ENCODE measurements at regions not wholly inside any gene's neighbourhood (a gene's known extent, or its start where the extent isn't known, plus 50 kb on each side); places are given as distances from the start of the nearest gene placed in this dataset.
A peak's percentile ranks its signal among the peaks of the same experiment; 100 is the strongest.

GRCh38 chr3:104102386-104102785 is 1264.3 kb upstream of the ALCAM start:
- peak; percentile 66 for TF ChIP-seq CTCF (IDR thresholded peaks at IDR 0.05; ENCODE audit: insufficient read depth, low read length)
- H3K4me3 ChIP-seq (ENCODE audit: low read depth, low read length), result no peak overlapping the region
- DNase-seq (ENCODE audit: low read depth), result peak; percentile 63

- DNase-seq (ENCODE audit: low read depth), result no peak
- H3K4me3 ChIP-seq (ENCODE audit: low read depth, low read length), result no peak overlapping the region
- no peak for TF ChIP-seq CTCF (IDR thresholded peaks at IDR 0.05; ENCODE audit: insufficient read depth, low read length)
Observed at GRCh38 chr3:104106276-104106675, 1260.4 kb upstream of the ALCAM start.

- DNase-seq (ENCODE audit: low read depth), result no peak
- H3K4me3 ChIP-seq (ENCODE audit: low read depth, low read length), result no peak overlapping the region
- TF ChIP-seq CTCF (IDR thresholded peaks at IDR 0.05; ENCODE audit: insufficient read depth, low read length), result no peak
Observed at GRCh38 chr3:104108522-104108921, 1258.2 kb upstream of the ALCAM start.

- no peak for TF ChIP-seq CTCF (IDR thresholded peaks at IDR 0.05; ENCODE audit: insufficient read depth, low read length)
- DNase-seq (ENCODE audit: low read depth), result no peak
- H3K4me3 ChIP-seq (ENCODE audit: low read depth, low read length), result no peak overlapping the region
Observed at GRCh38 chr3:104126463-104126862, 1240.2 kb upstream of the ALCAM start.

- DNase-seq (ENCODE audit: low read depth), result no peak
Observed at GRCh38 chr3:104126864-104127553, 1239.7 kb upstream of the ALCAM start.

GRCh38 chr3:104127830-104128229 is 1238.9 kb upstream of the ALCAM start:
- H3K4me3 ChIP-seq (ENCODE audit: low read depth, low read length), result no peak overlapping the region
- TF ChIP-seq CTCF (IDR thresholded peaks at IDR 0.05; ENCODE audit: insufficient read depth, low read length), result no peak
- no peak for DNase-seq (ENCODE audit: low read depth)

More at GRCh38 chr3:104126864-104127553, 1239.7 kb upstream of the ALCAM start:
- no peak overlapping the region for H3K4me3 ChIP-seq (ENCODE audit: low read depth, low read length)
- no peak for TF ChIP-seq CTCF (IDR thresholded peaks at IDR 0.05; ENCODE audit: insufficient read depth, low read length)

Data from fibroblast of the aortic adventitia (primary cell).